Activated naive CD4-positive, alpha-beta T cell treated with anti-CD3 and anti-CD28 coated beads, Interleukin-2, amount 10 ng/mL, durations not matched to agents 7 days and 5 days (primary cell): ENCODE measurements at regions not wholly inside any gene's neighbourhood (a gene's known extent, or its start where the extent isn't known, plus 50 kb on each side); places are given as distances from the start of the nearest gene placed in this dataset.
A peak's percentile ranks its signal among the peaks of the same experiment; 100 is the strongest.
"Not testable (repeated sequence)": the region's sequence is repeated elsewhere in the genome, so short reads cannot be mapped to it uniquely, and the experiment has no call there.

Experiments
- CTCF ChIA-PET: fragments of 350-600 bp; sonication (Branson Sonifier 250); formaldehyde crosslinking; loops from one replicate; lab custom pipeline; 2021; ENCODE audit warnings: antibody characterized with exemption; lab: Charles Lee
- DNase-seq: peaks from one replicate; pipeline ENCODE4 v3.0.0-alpha.2; 2020
- H3K27ac Mint-ChIP-seq: one replicate; pipeline ENCODE4 v1.8.0; 2021; ENCODE audit warnings: mild to moderate bottlenecking, moderate library complexity, mixed read lengths
- H3K27me3 Mint-ChIP-seq: one replicate; pipeline ENCODE4 v1.8.0; 2021; ENCODE audit warnings: mild to moderate bottlenecking, mixed read lengths
- H3K36me3 Mint-ChIP-seq: one replicate; pipeline ENCODE4 v1.8.0; 2021; ENCODE audit warnings: mixed read lengths
- H3K4me1 Mint-ChIP-seq: one replicate; pipeline ENCODE4 v1.8.0; 2021; ENCODE audit warnings: mixed read lengths
- H3K4me3 Mint-ChIP-seq: one replicate; pipeline ENCODE4 v1.8.0; 2021; ENCODE audit warnings: mild to moderate bottlenecking, moderate library complexity, mixed read lengths
- H3K9me3 Mint-ChIP-seq: one replicate; pipeline ENCODE4 v1.8.0; 2021; ENCODE audit warnings: mixed read lengths

DNA sequence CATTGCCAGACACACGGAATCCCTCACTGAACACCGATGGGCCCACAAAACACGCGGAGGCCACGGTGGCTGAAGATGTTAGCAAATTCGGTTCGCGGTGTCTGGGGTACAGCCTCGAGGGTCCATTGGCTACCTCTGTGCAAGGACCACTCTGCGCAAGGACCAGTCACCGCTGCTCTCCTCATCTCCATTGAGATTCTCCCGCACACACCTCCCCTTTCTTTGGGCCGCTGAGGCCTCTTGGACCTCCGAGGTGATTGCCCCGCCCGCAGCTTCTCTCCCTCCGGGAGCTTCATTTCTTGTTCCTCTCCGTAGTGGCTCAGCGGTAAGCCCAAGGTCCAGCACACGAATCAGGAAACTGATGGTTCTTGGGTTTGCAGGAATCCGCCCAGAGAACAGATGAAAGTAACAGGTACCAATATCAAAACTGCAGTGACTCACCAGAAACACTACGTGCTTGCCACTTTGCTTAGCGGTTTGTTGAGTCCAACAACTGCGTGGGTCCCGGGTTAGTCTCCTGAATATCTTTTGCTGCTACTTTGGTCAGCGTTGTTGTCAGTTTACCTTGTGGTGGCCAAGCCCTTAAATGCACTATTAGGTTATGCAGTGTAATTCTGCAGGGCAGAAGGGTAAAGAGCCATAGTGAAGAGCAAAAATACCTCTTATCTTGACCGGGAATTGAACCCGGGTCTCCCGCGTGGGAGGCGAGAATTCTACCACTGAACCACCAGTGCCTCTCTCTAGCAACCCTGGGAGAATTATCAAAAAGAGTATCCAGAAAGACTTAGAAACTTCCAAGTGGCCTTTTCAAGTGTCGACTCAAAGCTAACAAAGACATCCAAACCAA, 126.8 kb downstream of the PPIAL4A start:
- H3K27me3 Mint-ChIP-seq, H3K27ac Mint-ChIP-seq, H3K9me3 Mint-ChIP-seq, CTCF ChIA-PET, H3K4me3 Mint-ChIP-seq, H3K36me3 Mint-ChIP-seq, H3K4me1 Mint-ChIP-seq: not testable (repeated sequence)
- peak; percentile 25 for DNase-seq

DNA sequence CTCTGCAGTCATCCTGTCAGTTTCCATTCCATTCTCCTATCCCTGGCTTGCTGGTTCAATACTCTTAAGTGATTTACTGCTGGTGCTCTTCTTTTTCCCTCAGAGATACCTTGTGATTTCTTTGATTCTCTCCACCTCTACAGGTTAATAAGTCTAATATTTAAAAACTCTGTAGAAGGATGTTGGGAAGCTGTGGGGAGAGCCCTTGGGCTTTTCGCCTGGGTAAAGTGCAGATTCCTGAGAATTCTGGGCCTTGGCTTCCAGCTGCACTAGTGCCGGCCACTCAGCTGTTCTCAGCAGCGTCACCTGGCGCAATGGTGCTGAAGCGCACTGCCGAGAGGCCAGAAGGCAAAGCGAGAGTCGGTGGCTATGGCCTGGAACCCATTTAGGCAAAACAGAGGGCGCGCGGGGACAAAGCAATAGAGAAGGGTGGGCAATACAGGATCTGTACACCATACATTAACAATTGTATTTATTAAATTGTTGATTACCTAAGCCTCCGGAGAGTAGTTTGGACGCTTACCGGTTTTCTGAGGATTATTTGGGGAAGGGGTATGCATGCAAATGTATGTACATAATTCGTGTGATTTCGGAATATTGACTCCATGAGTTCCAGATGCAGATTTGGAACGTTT, 130.3 kb downstream of the PPIAL4A start:
- DNase-seq, H3K36me3 Mint-ChIP-seq, H3K4me3 Mint-ChIP-seq, H3K27ac Mint-ChIP-seq, H3K9me3 Mint-ChIP-seq, CTCF ChIA-PET, H3K27me3 Mint-ChIP-seq, H3K4me1 Mint-ChIP-seq: not testable (repeated sequence)

DNA sequence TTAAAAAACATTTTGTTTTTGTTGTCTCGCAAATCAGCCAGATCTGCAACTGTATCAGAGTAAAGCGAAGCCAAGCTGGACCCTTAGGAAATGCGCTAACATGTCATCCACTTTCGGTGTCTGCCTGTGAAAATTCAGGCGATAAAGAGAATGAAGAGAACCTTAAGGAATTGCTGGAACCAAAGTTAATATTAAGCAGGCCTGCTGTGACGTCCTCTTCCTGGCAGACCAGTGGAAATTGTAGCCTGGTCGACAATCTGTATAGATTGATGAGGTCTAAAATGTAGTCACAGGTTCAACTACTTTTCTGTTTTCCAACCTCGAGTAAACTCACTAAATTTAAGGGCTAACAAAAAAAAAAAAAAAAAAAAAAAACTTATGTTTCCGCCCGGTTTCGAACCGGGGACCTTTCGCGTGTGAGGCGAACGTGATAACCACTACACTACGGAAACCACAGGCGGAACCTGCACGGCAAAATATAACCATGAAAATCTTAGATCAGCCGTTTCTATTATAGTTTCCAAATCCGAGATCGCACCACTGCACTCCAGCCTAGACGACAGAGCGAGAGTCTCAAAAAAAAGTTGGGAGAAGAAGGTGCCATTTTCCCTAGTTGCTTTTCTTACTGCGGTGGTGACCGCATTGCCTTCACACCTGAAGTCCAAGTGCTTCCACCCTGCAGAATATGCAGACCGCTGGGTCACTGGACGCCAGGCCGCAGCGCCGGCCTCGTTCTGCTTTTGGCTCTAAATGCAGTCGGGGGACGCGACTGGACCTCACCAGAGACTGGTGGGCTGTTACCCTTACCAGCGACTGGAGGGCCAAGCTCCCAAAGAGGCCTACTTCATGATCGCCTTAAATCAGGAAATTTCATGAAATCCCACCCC, 131.0 kb downstream of the PPIAL4A start:
- H3K9me3 Mint-ChIP-seq, H3K27me3 Mint-ChIP-seq, H3K4me1 Mint-ChIP-seq, CTCF ChIA-PET, H3K36me3 Mint-ChIP-seq, H3K4me3 Mint-ChIP-seq, H3K27ac Mint-ChIP-seq: not testable (repeated sequence)
- peak; percentile 34 for DNase-seq

DNA sequence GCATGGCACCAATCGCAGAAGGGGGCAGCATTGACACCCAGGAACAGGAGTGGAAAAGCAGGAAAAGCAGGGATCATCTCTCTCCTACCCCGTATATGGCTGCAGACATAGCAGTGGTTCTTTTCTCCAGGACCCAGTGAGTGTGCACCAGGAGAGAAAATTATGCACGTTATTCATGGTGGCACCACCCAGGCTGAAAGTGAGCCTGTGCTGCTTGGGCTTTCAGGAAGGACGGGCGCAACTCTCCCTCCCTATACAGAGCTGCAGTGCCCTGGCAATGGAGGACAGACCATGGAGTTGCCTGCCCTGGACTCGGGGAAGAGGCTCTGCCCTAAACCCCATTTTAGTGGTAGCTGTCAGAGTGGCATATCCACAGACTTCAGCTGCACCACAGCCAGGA, 132.1 kb downstream of the PPIAL4A start:
- CTCF ChIA-PET, DNase-seq, H3K27ac Mint-ChIP-seq, H3K9me3 Mint-ChIP-seq, H3K4me3 Mint-ChIP-seq, H3K27me3 Mint-ChIP-seq, H3K4me1 Mint-ChIP-seq, H3K36me3 Mint-ChIP-seq: not testable (repeated sequence)

DNA sequence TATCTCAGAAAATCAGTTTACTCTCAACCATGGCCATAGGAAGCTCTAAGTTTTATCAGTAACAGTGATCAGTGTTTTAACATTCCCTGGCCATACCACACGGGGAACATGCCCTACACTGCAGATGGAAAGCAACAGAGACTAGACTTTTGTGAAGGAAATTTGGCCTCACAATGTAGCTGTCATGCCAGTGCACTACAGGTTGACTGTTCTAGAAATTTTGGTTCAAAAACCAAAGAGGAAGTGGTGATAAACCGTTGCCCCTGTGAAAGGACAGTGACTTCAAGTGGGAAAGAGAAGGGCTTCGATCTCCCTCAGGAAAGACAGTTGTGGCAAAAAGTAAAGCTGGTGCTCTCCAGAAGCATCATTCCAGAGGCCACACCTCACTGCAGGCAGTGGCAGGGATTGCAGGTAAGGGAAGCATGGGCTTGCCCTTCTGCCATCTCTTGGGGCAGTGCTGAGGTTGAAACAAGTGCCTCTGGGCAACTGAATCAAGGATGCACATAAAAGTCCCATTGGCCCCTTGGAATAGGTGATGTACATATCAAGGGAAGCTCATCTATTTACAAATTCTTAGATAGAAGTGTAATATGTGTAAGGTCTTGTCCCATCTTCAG, 143.4 kb downstream of the PPIAL4A start:
- H3K27me3 Mint-ChIP-seq, CTCF ChIA-PET, H3K27ac Mint-ChIP-seq, H3K36me3 Mint-ChIP-seq, H3K4me1 Mint-ChIP-seq, DNase-seq, H3K4me3 Mint-ChIP-seq, H3K9me3 Mint-ChIP-seq: not testable (repeated sequence)

DNA sequence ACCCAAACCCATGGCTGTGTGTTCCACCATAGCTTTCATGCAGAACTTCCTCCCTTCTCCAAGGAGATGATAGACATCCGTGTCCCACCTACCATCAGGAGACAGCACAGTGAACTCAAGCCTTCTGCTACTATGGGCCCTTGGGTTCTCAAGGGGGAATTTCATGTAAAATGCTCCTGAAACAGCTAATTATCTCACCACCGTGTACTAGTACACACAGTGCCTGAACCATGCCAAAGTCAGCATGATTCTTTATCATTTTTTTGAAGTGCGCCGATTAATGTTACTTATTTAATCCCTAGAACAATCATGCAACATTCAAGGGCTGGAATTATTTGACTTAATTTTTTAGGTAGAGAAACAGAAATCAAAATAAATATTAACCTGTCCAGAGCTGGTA, 147.2 kb downstream of the PPIAL4A start:
- not testable (repeated sequence) for H3K36me3 Mint-ChIP-seq, H3K9me3 Mint-ChIP-seq, H3K4me1 Mint-ChIP-seq

DNA sequence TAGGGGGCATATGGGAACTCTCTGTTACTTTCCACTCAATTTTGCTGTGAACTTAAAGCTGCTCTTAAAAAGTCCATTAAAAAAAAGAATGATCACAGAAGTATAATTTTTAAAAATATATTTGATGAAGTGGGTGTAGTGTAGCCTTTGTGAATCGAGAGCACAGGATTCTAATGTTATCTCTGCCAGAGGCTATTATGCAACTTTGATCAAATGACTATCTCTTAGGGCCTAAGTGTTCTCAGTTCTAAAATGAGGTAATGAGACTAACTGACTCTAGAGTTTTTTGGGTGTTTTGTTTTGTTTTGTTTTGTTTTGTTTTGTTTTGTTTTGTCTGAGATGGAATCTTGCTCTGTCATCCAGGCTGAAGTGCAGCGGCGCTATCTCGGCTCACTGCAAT, 143.2 kb downstream of the FAM72B start:
- CTCF ChIA-PET, H3K4me1 Mint-ChIP-seq, H3K9me3 Mint-ChIP-seq, H3K36me3 Mint-ChIP-seq, DNase-seq, H3K27ac Mint-ChIP-seq, H3K4me3 Mint-ChIP-seq, H3K27me3 Mint-ChIP-seq: not testable (repeated sequence)

More for the DNA sequence above, 147.2 kb downstream of the PPIAL4A start:
- DNase-seq, H3K4me3 Mint-ChIP-seq, CTCF ChIA-PET, H3K27ac Mint-ChIP-seq, H3K27me3 Mint-ChIP-seq: not testable (repeated sequence)

DNA sequence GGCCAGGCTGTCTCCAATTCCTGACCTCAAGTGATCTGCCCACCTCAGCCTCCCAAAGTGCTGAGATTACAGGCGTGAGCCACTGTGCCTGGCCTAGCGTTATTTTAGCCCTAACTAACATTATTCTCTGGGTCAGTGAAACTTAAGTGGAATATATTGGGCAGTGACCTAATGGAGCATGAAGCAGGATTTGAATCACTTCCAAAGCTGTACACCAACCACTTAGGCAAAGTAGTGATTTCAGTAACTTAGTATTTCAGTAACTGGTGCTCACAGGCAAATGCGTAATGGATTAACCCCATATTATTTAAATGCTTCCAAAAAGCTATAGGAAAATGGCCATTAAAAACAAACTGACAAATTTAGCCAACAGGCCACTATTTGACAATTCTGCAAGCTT, 142.6 kb downstream of the FAM72B start:
- H3K27ac Mint-ChIP-seq, CTCF ChIA-PET, H3K4me3 Mint-ChIP-seq, DNase-seq, H3K27me3 Mint-ChIP-seq, H3K4me1 Mint-ChIP-seq, H3K9me3 Mint-ChIP-seq, H3K36me3 Mint-ChIP-seq: not testable (repeated sequence)

DNA sequence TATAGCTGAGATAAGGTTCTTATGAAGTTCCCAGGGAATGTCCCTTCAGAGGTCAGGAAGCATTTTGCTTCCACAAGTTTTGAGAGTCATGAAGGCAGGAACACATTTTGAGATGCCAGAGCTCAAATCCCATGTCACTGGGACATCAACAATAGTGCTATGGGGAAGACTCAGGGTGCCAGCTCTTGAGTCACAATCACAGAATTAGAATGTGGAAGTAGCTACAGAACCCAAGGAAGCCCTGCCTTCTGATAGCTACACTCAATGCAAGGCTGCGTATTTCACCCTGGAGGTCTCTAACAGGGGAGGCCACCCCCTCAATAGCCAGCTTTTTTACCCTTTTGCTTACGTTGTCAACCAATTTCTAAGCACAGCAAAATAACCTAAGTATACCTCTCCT, 141.3 kb downstream of the FAM72B start:
- H3K4me1 Mint-ChIP-seq, H3K27ac Mint-ChIP-seq, H3K4me3 Mint-ChIP-seq, DNase-seq, H3K36me3 Mint-ChIP-seq, CTCF ChIA-PET, H3K27me3 Mint-ChIP-seq, H3K9me3 Mint-ChIP-seq: not testable (repeated sequence)

DNA sequence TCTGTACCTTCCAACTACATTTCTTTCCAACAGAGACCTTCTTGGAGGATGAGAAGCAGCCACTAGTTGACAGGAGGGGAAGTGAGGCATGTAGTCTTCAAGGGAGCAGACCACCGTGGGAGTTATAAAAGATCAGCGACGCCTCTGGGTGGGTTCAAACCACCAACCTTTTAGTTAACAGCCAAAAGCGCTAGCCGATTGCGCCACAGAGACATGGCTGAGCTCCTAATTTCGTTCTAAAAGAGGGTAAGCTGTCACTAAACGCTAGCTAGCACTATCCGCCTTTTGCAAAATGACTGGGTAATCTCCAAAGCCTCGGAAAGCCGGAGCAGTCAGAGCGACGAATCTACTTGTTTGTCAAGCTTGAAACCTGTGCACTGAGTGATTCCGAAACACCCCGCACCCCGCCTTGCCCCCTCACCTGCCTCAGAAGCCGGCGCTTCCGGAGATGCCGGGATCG, 135.8 kb downstream of the FAM72B start:
- peak; percentile 52 for DNase-seq
- H3K4me1 Mint-ChIP-seq, result peaks cover 12% of the 10 kb centered on the region
- H3K27me3 Mint-ChIP-seq, result peaks cover 13% of the 10 kb centered on the region
- H3K27ac Mint-ChIP-seq, H3K4me3 Mint-ChIP-seq, H3K36me3 Mint-ChIP-seq, H3K9me3 Mint-ChIP-seq, CTCF ChIA-PET: not testable (repeated sequence)

DNA sequence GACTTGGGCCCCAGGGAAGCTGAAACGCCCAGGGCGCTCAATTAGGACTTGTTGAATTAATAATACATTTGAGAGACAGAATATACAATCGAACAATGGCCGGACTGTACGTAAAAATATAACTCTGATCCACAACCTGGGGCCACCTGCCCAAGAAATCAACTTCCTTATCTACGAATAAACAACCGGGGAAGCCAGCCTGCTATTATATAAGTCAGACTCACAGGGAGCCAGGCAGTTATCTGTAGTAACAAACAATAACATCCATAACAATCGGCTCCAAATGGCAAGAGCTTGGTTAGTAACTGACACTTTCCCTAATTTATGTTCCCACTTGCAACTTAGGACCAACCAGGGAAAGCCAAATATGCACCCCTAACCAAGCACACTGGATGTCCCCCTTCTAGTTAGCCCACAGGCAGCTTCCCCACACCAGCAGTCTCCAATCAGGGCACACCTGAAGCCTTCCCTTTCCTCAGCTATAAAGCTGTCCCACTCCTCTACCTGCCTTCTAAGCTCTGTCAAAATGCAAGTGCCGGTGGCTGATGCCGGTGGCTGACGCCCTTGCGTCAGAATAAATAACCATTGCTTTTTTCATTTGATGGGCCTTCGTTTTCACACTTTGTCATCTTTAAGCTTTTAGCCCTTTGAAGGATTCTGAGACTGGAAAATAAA, 135.2 kb downstream of the FAM72B start:
- H3K36me3 Mint-ChIP-seq, H3K27ac Mint-ChIP-seq, H3K4me3 Mint-ChIP-seq, CTCF ChIA-PET, DNase-seq, H3K9me3 Mint-ChIP-seq: not testable (repeated sequence)
- peaks cover 12% of the 10 kb centered on the region for H3K4me1 Mint-ChIP-seq
- H3K27me3 Mint-ChIP-seq, result peaks cover 13% of the 10 kb centered on the region

DNA sequence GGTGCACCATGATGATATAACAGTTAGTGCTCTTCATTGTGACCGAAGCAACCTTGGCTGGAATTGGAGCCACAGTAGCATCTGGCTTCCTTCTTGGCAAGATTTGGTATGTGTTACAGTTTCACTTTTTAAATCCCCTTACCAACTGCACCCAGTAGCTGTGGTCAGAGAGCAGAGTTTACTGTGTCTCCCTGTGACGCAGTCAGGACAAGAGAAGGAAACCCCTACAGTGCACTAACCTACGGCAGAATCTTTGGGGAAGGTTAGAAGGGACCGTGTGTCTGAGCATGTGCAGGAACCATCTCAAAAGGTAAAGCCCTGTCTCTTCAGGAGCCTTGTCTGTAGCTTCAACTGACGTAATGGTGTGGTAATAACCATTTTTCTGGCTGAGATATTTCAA, 134.0 kb downstream of the FAM72B start:
- peaks cover 13% of the 10 kb centered on the region for H3K27me3 Mint-ChIP-seq
- H3K36me3 Mint-ChIP-seq, H3K27ac Mint-ChIP-seq, H3K9me3 Mint-ChIP-seq, H3K4me3 Mint-ChIP-seq, CTCF ChIA-PET, DNase-seq: not testable (repeated sequence)
- peaks cover 12% of the 10 kb centered on the region for H3K4me1 Mint-ChIP-seq

DNA sequence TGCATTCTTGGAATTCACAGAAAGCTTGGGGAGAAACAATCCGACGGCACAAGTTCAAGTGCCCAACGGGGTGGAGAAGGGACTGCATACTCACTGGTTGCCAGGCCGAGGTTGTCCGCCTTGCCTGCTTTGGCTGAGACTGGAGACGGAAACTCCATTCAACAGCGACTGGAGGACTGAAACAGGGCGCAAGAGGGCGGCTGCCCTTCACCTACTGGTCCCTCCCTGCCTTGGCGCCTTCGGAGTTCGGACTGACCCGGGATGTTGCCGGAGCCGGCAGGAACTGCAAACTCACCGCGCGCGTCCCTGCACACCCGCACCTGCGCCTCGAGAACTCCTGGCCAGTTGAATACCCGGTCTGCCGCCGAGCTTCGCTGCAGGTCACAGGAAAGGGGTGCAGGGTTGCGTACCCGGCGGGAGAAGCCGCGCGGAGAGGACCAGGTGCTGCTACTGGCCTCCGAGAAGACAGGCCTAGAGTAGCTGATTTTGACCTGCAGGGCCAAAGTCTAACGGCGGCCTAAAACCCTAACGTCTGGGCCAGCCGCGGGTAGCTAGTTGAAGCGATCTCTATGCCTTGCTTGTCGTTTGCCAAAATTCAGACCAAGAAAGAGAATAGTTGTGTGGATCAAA, 132.9 kb downstream of the FAM72B start:
- Mint-ChIP-seq H3K4me1 (peaks cover 12% of the 10 kb centered on the region), H3K27me3 (peaks cover 13% of the 10 kb centered on the region)
- H3K9me3 Mint-ChIP-seq, H3K36me3 Mint-ChIP-seq, DNase-seq, H3K27ac Mint-ChIP-seq, H3K4me3 Mint-ChIP-seq, CTCF ChIA-PET: not testable (repeated sequence)
